ENCODE measurements at regions not wholly inside any gene's neighbourhood (a gene's known extent, or its start where the extent isn't known, plus 50 kb on each side); places are given as distances from the start of the nearest gene placed in this dataset.
A peak's percentile ranks its signal among the peaks of the same experiment; 100 is the strongest.

DNA sequence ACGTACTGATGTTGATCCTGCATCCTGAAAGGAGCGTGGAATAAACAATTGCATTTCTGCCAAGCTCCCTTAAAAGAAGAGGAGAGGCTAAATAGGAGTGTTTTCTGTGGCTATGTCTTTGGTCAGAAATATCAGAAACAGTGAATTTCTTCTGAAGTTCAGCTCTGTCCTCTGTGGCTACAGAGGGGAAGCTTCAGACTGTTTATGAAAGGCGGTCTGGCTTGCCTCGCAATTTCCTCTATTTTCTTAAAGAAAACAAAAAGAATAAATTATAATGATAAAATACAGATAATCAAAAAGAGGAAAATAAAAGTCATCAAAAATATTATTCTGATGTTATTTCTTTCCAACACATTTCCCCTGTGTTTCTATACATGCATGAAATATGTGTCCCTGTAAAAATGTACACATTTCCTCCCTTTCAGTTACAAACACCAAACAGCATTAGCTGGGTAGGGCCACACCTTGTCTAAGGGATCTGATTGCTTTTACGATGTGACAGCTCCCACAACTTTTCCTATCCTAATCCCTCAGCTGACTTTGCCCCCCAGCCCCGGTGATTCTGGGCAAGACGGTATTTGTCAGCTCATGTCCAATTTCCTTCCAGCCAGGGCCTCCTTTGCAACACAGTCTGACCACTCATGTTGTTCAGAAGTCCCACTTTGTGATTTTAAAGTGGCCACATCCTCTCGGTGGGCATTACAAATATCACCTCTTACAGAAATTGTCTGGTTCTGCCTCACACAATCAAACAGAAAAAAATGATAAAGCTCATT is 439.0 kb downstream of the HS3ST3B1 start (continued):
- TF ChIP-seq, protein P1, sequence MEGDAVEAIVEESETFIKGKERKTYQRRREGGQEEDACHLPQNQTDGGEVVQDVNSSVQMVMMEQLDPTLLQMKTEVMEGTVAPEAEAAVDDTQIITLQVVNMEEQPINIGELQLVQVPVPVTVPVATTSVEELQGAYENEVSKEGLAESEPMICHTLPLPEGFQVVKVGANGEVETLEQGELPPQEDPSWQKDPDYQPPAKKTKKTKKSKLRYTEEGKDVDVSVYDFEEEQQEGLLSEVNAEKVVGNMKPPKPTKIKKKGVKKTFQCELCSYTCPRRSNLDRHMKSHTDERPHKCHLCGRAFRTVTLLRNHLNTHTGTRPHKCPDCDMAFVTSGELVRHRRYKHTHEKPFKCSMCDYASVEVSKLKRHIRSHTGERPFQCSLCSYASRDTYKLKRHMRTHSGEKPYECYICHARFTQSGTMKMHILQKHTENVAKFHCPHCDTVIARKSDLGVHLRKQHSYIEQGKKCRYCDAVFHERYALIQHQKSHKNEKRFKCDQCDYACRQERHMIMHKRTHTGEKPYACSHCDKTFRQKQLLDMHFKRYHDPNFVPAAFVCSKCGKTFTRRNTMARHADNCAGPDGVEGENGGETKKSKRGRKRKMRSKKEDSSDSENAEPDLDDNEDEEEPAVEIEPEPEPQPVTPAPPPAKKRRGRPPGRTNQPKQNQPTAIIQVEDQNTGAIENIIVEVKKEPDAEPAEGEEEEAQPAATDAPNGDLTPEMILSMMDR (IDR thresholded peaks at IDR 0.05), result no peak
- TF ChIP-seq EMX1 (CRISPR knock-in tag; IDR thresholded peaks at IDR 0.05) (no peak), TP53 (CRISPR knock-in tag; IDR thresholded peaks at IDR 0.05) (no peak)
- TF ChIP-seq, protein P2, sequence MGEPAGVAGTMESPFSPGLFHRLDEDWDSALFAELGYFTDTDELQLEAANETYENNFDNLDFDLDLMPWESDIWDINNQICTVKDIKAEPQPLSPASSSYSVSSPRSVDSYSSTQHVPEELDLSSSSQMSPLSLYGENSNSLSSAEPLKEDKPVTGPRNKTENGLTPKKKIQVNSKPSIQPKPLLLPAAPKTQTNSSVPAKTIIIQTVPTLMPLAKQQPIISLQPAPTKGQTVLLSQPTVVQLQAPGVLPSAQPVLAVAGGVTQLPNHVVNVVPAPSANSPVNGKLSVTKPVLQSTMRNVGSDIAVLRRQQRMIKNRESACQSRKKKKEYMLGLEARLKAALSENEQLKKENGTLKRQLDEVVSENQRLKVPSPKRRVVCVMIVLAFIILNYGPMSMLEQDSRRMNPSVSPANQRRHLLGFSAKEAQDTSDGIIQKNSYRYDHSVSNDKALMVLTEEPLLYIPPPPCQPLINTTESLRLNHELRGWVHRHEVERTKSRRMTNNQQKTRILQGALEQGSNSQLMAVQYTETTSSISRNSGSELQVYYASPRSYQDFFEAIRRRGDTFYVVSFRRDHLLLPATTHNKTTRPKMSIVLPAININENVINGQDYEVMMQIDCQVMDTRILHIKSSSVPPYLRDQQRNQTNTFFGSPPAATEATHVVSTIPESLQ (CRISPR knock-in tag; IDR thresholded peaks at IDR 0.05), result no peak

DNA sequence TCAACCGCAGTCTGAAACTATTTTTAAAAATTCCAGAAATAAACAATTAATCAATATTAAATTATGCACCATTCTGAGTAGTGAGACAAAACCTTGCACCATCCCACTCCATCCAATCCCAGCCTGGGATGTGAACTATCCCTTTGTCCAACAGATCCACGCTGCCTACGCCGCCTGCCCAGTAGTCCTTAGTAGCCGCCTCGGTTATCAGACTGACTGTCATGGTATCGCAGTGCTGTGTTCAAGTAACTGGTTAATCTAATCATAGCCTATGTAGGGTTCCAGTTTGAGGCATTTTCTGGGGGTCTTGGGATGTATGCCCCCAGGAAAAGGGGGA is 437.7 kb downstream of the HS3ST3B1 start:
- no peaks in the 10 kb centered on the region for H3K27me3 Mint-ChIP-seq (ENCODE audit: low read depth)
- DNase-seq (ENCODE audit: low spot score) (no peak), ATAC-seq (no peak)
- H3K27ac Mint-ChIP-seq, result no peak overlapping the region
- H3K9me3 Mint-ChIP-seq, result no peaks in the 10 kb centered on the region
- no peaks in the 10 kb centered on the region for H3K36me3 Mint-ChIP-seq
- H3K4me3 Mint-ChIP-seq, result no peak overlapping the region
- TF ChIP-seq FOXP1 (CRISPR knock-in tag; IDR thresholded peaks at IDR 0.05; ENCODE audit: borderline replicate concordance), result no peak
- TF ChIP-seq, protein P2 (CRISPR knock-in tag; IDR thresholded peaks at IDR 0.05), result no peak
- TF ChIP-seq, protein P3, sequence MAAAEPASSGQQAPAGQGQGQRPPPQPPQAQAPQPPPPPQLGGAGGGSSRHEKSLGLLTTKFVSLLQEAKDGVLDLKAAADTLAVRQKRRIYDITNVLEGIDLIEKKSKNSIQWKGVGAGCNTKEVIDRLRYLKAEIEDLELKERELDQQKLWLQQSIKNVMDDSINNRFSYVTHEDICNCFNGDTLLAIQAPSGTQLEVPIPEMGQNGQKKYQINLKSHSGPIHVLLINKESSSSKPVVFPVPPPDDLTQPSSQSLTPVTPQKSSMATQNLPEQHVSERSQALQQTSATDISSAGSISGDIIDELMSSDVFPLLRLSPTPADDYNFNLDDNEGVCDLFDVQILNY (CRISPR knock-in tag; IDR thresholded peaks at IDR 0.05), result no peak
- TF ChIP-seq, protein P4, sequence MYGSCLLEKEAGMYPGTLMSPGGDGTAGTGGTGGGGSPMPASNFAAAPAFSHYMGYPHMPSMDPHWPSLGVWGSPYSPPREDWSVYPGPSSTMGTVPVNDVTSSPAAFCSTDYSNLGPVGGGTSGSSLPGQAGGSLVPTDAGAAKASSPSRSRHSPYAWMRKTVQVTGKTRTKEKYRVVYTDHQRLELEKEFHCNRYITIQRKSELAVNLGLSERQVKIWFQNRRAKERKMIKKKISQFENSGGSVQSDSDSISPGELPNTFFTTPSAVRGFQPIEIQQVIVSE (CRISPR knock-in tag; IDR thresholded peaks at IDR 0.05; ENCODE audit: borderline replicate concordance), result no peak
- H3K4me1 Mint-ChIP-seq, result peaks cover 21% of the 10 kb centered on the region
- POLR2A ChIA-PET, result no interaction called here
- CTCF ChIA-PET, result no interaction called here

DNA sequence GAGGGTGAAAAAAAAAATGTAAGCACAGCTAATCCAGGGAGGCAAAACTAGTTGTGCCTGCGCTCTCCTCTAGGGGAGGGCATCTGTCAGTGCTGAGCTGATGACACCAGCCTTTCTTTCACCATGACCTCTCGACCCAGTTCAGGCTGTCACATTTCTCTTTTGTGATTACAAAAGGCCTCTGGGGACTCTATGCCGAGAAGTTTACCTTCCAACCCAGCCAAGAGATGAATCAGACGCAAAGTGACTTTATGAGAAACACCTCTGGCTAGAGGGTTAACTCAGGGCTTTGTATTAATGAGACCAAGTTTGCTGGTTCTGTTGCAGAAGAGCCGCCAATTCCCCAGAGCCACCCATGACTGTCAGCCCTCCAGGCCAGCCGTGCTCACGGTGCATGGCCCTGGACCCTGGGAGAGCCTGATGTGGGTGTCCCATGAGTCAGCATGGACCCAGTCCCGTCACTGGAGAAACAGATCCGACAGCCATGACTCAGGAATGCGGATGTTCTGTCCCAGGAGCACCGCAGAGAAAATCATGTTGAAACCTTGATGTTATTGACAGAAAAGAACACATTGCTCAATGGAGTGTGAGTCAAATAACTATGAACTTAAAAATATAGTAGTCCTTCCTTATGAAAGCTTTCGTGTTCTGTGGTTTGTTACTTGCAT is 437.2 kb downstream of the HS3ST3B1 start:
- ATAC-seq (peak; percentile 85), DNase-seq (ENCODE audit: low spot score) (no peak)
- TF ChIP-seq FOXP1 (CRISPR knock-in tag; IDR thresholded peaks at IDR 0.05; ENCODE audit: borderline replicate concordance) (no peak), GABPB1 (CRISPR knock-in tag; IDR thresholded peaks at IDR 0.05) (peak; percentile 74)
- H3K27me3 Mint-ChIP-seq (ENCODE audit: low read depth), result no peaks in the 10 kb centered on the region
- no peaks in the 10 kb centered on the region for H3K9me3 Mint-ChIP-seq
- ChIA-PET CTCF (interaction anchor here (0.5 to 1.5 kb wide), 8 partner anchors 8 to 502 kb away, joined by 3 to 6 read pairs (median 3); no protein-coding TSS in a partner anchor), POLR2A (no interaction called here)
- H3K4me3 Mint-ChIP-seq, result no peak overlapping the region
- H3K27ac Mint-ChIP-seq, result no peak overlapping the region
- H3K4me1 Mint-ChIP-seq, result peaks cover 21% of the 10 kb centered on the region
- H3K36me3 Mint-ChIP-seq, result no peaks in the 10 kb centered on the region

DNA sequence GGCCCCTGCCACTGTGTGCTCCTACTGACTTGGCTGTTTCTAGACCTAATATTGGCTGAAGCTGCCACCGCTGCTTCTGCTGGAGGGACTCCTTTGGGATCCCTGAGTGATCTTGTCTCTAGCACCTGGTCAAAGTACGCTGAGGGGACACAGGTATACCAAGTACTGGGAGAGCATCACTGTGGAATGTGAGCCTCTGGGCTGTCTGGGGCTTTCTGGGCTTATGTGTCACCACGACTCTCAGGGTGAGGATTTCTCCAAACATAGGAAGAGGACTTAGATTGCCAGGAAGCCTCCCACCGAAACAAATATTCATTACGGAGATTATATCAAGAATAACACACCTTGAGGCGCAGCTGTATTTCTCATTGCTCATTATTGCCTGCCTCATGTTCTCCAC is 435.8 kb downstream of the HS3ST3B1 start:
- no peak for ATAC-seq
- Mint-ChIP-seq H3K9me3 (peaks cover 4% of the 10 kb centered on the region; the same call in 1 of the 2 replicates), H3K27ac (no peak overlapping the region), H3K4me3 (no peak overlapping the region), H3K36me3 (no peaks in the 10 kb centered on the region), H3K4me1 (peaks cover 25% of the 10 kb centered on the region), H3K27me3 (ENCODE audit: low read depth) (no peaks in the 10 kb centered on the region)
- CTCF ChIA-PET, result no interaction called here
- TF ChIP-seq, protein P5, sequence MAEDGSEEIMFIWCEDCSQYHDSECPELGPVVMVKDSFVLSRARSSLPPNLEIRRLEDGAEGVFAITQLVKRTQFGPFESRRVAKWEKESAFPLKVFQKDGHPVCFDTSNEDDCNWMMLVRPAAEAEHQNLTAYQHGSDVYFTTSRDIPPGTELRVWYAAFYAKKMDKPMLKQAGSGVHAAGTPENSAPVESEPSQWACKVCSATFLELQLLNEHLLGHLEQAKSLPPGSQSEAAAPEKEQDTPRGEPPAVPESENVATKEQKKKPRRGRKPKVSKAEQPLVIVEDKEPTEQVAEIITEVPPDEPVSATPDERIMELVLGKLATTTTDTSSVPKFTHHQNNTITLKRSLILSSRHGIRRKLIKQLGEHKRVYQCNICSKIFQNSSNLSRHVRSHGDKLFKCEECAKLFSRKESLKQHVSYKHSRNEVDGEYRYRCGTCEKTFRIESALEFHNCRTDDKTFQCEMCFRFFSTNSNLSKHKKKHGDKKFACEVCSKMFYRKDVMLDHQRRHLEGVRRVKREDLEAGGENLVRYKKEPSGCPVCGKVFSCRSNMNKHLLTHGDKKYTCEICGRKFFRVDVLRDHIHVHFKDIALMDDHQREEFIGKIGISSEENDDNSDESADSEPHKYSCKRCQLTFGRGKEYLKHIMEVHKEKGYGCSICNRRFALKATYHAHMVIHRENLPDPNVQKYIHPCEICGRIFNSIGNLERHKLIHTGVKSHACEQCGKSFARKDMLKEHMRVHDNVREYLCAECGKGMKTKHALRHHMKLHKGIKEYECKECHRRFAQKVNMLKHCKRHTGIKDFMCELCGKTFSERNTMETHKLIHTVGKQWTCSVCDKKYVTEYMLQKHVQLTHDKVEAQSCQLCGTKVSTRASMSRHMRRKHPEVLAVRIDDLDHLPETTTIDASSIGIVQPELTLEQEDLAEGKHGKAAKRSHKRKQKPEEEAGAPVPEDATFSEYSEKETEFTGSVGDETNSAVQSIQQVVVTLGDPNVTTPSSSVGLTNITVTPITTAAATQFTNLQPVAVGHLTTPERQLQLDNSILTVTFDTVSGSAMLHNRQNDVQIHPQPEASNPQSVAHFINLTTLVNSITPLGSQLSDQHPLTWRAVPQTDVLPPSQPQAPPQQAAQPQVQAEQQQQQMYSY (CRISPR knock-in tag; IDR thresholded peaks at IDR 0.05), result no peak
- TF ChIP-seq GRHL2 (CRISPR knock-in tag; IDR thresholded peaks at IDR 0.05; ENCODE audit: insufficient replicate concordance, severe bottlenecking) (no peak), ZNF138 (CRISPR knock-in tag; conservative IDR thresholded peaks at IDR 0.05) (no peak), CREB1 (CRISPR knock-in tag; IDR thresholded peaks at IDR 0.05) (no peak)
- TF ChIP-seq, protein P6, sequence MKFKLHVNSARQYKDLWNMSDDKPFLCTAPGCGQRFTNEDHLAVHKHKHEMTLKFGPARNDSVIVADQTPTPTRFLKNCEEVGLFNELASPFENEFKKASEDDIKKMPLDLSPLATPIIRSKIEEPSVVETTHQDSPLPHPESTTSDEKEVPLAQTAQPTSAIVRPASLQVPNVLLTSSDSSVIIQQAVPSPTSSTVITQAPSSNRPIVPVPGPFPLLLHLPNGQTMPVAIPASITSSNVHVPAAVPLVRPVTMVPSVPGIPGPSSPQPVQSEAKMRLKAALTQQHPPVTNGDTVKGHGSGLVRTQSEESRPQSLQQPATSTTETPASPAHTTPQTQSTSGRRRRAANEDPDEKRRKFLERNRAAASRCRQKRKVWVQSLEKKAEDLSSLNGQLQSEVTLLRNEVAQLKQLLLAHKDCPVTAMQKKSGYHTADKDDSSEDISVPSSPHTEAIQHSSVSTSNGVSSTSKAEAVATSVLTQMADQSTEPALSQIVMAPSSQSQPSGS (CRISPR knock-in tag; IDR thresholded peaks at IDR 0.05; ENCODE audit: borderline replicate concordance, low read depth), result no peak
- DNase-seq (ENCODE audit: low spot score), result no peak
- POLR2A ChIA-PET, result no interaction called here

All from WTC11 (cell line).